Natural killer cell (primary cell): ENCODE measurements at regions not wholly inside any gene's neighbourhood (a gene's known extent, or its start where the extent isn't known, plus 50 kb on each side); places are given as distances from the start of the nearest gene placed in this dataset.

Experiments
- ATAC-seq, 3 donors: fragments of 150-1000 bp in 2 of 3; fragments of 200-7000 bp in 1 of 3; cut with Tn5 transposase; 1 replicate in 1 of 3; 2 replicates in 2 of 3; pipeline ENCODE4 v1.10.0; 2021; ENCODE audit warnings: mild to moderate bottlenecking in 2 of 3, moderate library complexity in 2 of 3
- DNase-seq, 2 donors: peaks; one replicate each; pipeline versions ENCODE4 v3.0.0 to v3.0.0-alpha.2; 2013 to 2021; ENCODE audit warnings: mixed read lengths in 1 of 2
- H3K27ac ChIP-seq: one replicate; pipeline ENCODE4 v1.5.1; 2013; ENCODE audit warnings: mild to moderate bottlenecking, low read length
- H3K27me3 ChIP-seq: one replicate; pipeline ENCODE4 v1.6.1; 2013; ENCODE audit warnings: low read length; ENCODE audit not compliant: control insufficient read depth, insufficient read depth
- H3K36me3 ChIP-seq: one replicate; pipeline ENCODE4 v1.6.1; 2013; ENCODE audit warnings: low read length; ENCODE audit not compliant: control insufficient read depth, insufficient read depth
- H3K4me1 ChIP-seq: one replicate; pipeline ENCODE4 v1.6.1; 2013; ENCODE audit warnings: low read length; ENCODE audit not compliant: control insufficient read depth, insufficient read depth
- H3K4me3 ChIP-seq: one replicate; pipeline ENCODE4 v1.5.1; 2013; ENCODE audit warnings: low read length
- H3K9me3 ChIP-seq: one replicate; pipeline ENCODE4 v1.6.1; 2013; ENCODE audit warnings: low read length; ENCODE audit not compliant: control insufficient read depth, insufficient read depth
- H3K27ac Mint-ChIP-seq, 2 donors: one replicate each; pipeline ENCODE4 v1.8.0; 2022; ENCODE audit warnings: mild to moderate bottlenecking in 2 of 2, mixed read lengths in 2 of 2, moderate library complexity in 1 of 2
- H3K27me3 Mint-ChIP-seq, 2 donors: one replicate each; pipeline ENCODE4 v1.8.0; 2022; ENCODE audit warnings: low read depth in 2 of 2, mixed read lengths in 2 of 2
- H3K36me3 Mint-ChIP-seq: one replicate; pipeline ENCODE4 v1.8.0; 2022; ENCODE audit warnings: mixed read lengths
- H3K4me1 Mint-ChIP-seq, 2 donors: one replicate each; pipeline ENCODE4 v1.8.0; 2022; ENCODE audit warnings: mixed read lengths in 2 of 2
- H3K4me3 Mint-ChIP-seq: one replicate; pipeline ENCODE4 v1.8.0; 2022; ENCODE audit warnings: mild to moderate bottlenecking, moderate library complexity, mixed read lengths
- H3K9me3 Mint-ChIP-seq, 2 donors: one replicate each; pipeline ENCODE4 v1.8.0; 2022; ENCODE audit warnings: mixed read lengths in 2 of 2
- WGBS: methylation state at CpG from one replicate; pipeline ENCODE4 v1.1.7; 2013; ENCODE audit warnings: missing lambda C conversion rate; ENCODE audit not compliant: insufficient coverage; 5-methylcytosine and 5-hydroxymethylcytosine counted together
- intact Hi-C: fragments of 100-400 bp; cut with micrococcal nuclease; formaldehyde crosslinking; loops from one replicate; pipeline ENCODE4 v1.14.2; 2022
- TF ChIP-seq, protein P1 (sequence below): fragments of 200-600 bp; IDR thresholded peaks from one replicate; pipeline ENCODE4 v1.8.0; 2022; ENCODE audit warnings: antibody characterized with exemption

DNA sequence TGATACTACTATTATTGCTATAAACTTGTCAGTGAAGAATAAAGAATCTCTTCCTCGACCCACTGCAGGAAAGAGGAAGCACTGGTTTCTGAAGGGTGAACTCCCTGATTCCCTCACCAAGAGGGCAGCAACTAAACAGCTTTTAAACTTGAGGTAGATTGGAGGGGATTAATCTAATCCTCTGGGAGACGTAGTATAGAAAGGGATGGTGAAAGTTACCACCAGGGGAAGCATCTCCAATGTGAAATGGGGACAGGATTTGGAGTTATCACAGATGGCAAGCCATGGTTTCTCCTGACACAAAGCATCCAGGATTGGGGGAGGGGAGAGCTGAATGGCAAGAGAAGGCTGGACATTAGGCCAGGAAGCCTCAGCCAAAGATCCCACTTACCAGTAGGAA lies 62.7 kb upstream of the PTPN13 start:
- ATAC-seq: no peak
- no peak overlapping the region for H3K27ac Mint-ChIP-seq
- no peak overlapping the region for H3K4me3 Mint-ChIP-seq
- Histone ChIP-seq H3K4me3 (no peak overlapping the region), H3K36me3 (no peaks in the 10 kb centered on the region), H3K9me3 (no peaks in the 10 kb centered on the region), H3K27me3 (no peaks in the 10 kb centered on the region), H3K27ac (no peak overlapping the region), H3K4me1 (no peaks in the 10 kb centered on the region)
- WGBS: 87% methylated on average over 1 of the region's 2 CpGs
- intact Hi-C loops: no loop called here
- H3K36me3 Mint-ChIP-seq: no peaks in the 10 kb centered on the region
- no peak for DNase-seq
- H3K4me1 Mint-ChIP-seq: no peaks in the 10 kb centered on the region
- H3K27me3 Mint-ChIP-seq: no peaks in the 10 kb centered on the region
- TF ChIP-seq, protein P1, sequence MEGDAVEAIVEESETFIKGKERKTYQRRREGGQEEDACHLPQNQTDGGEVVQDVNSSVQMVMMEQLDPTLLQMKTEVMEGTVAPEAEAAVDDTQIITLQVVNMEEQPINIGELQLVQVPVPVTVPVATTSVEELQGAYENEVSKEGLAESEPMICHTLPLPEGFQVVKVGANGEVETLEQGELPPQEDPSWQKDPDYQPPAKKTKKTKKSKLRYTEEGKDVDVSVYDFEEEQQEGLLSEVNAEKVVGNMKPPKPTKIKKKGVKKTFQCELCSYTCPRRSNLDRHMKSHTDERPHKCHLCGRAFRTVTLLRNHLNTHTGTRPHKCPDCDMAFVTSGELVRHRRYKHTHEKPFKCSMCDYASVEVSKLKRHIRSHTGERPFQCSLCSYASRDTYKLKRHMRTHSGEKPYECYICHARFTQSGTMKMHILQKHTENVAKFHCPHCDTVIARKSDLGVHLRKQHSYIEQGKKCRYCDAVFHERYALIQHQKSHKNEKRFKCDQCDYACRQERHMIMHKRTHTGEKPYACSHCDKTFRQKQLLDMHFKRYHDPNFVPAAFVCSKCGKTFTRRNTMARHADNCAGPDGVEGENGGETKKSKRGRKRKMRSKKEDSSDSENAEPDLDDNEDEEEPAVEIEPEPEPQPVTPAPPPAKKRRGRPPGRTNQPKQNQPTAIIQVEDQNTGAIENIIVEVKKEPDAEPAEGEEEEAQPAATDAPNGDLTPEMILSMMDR: no peak
- H3K9me3 Mint-ChIP-seq: no peaks in the 10 kb centered on the region

DNA sequence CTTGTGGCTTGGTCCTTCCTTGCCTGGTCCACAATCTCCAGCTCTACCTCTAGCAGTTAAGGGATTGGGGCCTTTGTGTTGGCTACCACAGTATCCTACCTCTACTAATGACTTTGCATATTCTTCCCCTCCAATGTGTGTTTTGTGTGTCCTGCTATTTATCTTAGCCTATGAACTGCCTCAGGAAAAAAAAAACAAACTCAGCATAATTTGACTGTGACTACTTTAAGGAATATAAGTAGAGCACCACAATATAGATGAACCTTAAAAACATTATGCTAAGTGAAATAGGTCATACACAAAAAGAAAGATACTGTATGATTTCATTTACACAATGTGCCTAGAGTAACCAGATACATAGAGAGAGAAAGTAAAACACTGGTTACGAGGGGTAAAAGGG lies 61.3 kb upstream of the PTPN13 start:
- Mint-ChIP-seq H3K36me3 (no peaks in the 10 kb centered on the region), H3K27me3 (no peaks in the 10 kb centered on the region), H3K27ac (no peak overlapping the region), H3K4me3 (no peak overlapping the region), H3K9me3 (no peaks in the 10 kb centered on the region), H3K4me1 (no peaks in the 10 kb centered on the region)
- TF ChIP-seq, protein P1: no peak
- Histone ChIP-seq H3K4me3 (no peak overlapping the region), H3K4me1 (no peaks in the 10 kb centered on the region), H3K9me3 (no peaks in the 10 kb centered on the region), H3K27ac (no peak overlapping the region), H3K27me3 (no peaks in the 10 kb centered on the region), H3K36me3 (no peaks in the 10 kb centered on the region)
- DNase-seq: no peak
- WGBS: 50% methylated on average over 1 of the region's 1 CpG
- ATAC-seq: no peak
- intact Hi-C loops: no loop called here

DNA sequence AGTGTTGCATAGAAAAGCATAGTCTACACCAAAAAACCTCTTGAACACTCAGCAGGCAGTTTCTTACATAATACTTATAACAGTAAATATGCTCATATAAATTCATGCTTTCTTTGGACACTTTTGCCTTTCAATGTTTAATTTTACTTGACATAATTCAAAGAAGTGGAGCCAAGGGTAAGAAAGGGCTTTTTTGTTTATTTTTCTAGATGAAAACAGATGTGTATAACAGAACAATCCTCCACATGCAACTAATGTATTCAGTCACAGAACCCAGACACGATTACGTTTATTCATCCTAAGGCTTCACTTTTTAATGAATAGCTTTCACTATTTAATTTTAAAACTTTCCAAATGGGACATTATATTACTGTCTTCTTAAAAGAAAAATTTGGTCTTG lies 58.0 kb upstream of the PTPN13 start:
- intact Hi-C loops: no loop called here
- Mint-ChIP-seq H3K27ac (no peak overlapping the region), H3K4me3 (no peak overlapping the region), H3K36me3 (peaks cover 5% of the 10 kb centered on the region), H3K27me3 (no peaks in the 10 kb centered on the region), H3K4me1 (no peaks in the 10 kb centered on the region), H3K9me3 (no peaks in the 10 kb centered on the region)
- TF ChIP-seq, protein P1: no peak
- no peaks in the 10 kb centered on the region for H3K9me3 ChIP-seq
- H3K27me3 ChIP-seq: no peaks in the 10 kb centered on the region
- no peak for DNase-seq
- H3K27ac ChIP-seq: no peak overlapping the region
- H3K4me3 ChIP-seq: no peak overlapping the region
- no CpG with 5 or more reads among the region's 2 CpGs for WGBS
- no peaks in the 10 kb centered on the region for H3K4me1 ChIP-seq
- no peaks in the 10 kb centered on the region for H3K36me3 ChIP-seq
- ATAC-seq: no peak

DNA sequence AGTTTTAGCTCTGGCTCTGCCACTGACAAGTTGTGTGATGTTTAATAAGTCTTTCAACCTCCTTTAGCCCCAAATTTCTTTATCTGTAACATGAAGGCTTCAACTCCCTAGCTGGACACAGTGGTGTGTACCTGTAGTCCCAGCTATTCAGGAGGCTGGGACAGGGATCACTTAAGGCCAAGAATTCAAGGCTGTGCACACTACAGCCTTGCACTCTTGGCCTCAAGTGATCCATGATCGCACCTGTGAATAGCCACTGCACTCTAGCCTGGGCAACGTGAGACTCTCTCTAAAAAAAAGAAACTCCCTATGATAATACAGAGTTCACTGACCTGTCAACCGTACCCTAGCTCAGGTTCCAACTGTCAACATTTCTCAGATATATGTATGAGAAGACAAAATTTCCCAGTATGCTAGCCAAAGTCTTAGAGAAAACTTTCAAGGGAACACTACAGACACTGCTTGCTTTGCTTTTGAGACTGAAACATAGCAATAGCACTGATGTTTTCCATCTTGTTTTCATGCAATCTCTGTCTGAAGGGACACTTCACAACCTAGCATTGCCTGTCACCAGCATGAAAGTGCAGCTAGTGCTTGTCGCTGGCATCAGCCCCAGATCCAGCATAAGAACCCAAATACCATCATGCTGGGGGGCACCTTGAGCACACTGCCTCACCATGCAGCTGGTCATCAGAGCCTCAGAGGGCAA lies 51.6 kb upstream of the PTPN13 start:
- TF ChIP-seq, protein P1: no peak
- Histone ChIP-seq H3K27me3 (no peaks in the 10 kb centered on the region), H3K4me3 (no peak overlapping the region), H3K4me1 (no peaks in the 10 kb centered on the region), H3K36me3 (no peaks in the 10 kb centered on the region), H3K9me3 (no peaks in the 10 kb centered on the region), H3K27ac (no peak overlapping the region)
- DNase-seq (no peak), ATAC-seq (no peak)
- Mint-ChIP-seq H3K27me3 (no peaks in the 10 kb centered on the region), H3K36me3 (peaks cover 5% of the 10 kb centered on the region), H3K4me3 (no peak overlapping the region), H3K27ac (no peak overlapping the region), H3K4me1 (no peaks in the 10 kb centered on the region), H3K9me3 (no peaks in the 10 kb centered on the region)
- intact Hi-C loops: no loop called here
- WGBS: 84% methylated on average over 4 of the region's 4 CpGs
